Stomach (tissue), 8 donors: ENCODE measurements at regions not wholly inside any gene's neighbourhood (a gene's known extent, or its start where the extent isn't known, plus 50 kb on each side); places are given as distances from the start of the nearest gene placed in this dataset.

Source experiments
- DNase-seq, 2 donors: peaks; one replicate each; pipeline versions ENCODE4 v3.0.0 to v3.0.0-alpha.2; 2013 to 2019
- H3K27ac ChIP-seq, 5 donors: fragments of 200-600 bp in 4 of 5; sonication (generic) in 4 of 5; one replicate each; pipeline ENCODE4 v1.5.1; 2013 to 2019; ENCODE audit warnings: mild to moderate bottlenecking in 1 of 5, moderate library complexity in 1 of 5
- H3K27me3 ChIP-seq, 3 donors: fragments of 200-600 bp; sonication (generic); one replicate each; pipeline ENCODE4 v1.5.1; 2017 to 2019; ENCODE audit warnings: mixed run types in 1 of 3
- H3K36me3 ChIP-seq, 4 donors: fragments of 200-600 bp; sonication (generic); 1 replicate in 3 of 4; 2 replicates in 1 of 4; pipeline ENCODE4 v1.5.1; 2016 to 2019
- H3K4me1 ChIP-seq, 4 donors: fragments of 200-600 bp; sonication (generic); one replicate each; pipeline ENCODE4 v1.5.1; 2016 to 2019
- H3K4me3 ChIP-seq, 4 donors: fragments of 200-600 bp; sonication (generic) in 3 of 4; one replicate each; pipeline ENCODE4 v1.5.1; 2016 to 2019; ENCODE audit warnings: mild to moderate bottlenecking in 1 of 4
- H3K9me3 ChIP-seq, 4 donors: fragments of 200-600 bp; sonication (generic); one replicate each; pipeline ENCODE4 v1.5.1; 2016 to 2019
- CTCF ChIP-seq, 7 experiments: fragments of 450-650 bp in 4 of 7; fragments of 200-600 bp in 3 of 7; sonication (generic) in 3 of 7; IDR thresholded peaks; one replicate each; pipeline ENCODE4 v1.5.1; 2016 to 2019; ENCODE audit warnings: antibody characterized with exemption in 7 of 7, control low read depth in 2 of 7, mild to moderate bottlenecking in 1 of 7
- EP300 ChIP-seq: sonication (generic); formaldehyde crosslinking; IDR thresholded peaks from one replicate; pipeline ENCODE4 v1.6.1; 2017; ENCODE audit warnings: antibody characterized with exemption
- POLR2A ChIP-seq, 4 donors: fragments of 450-650 bp; IDR thresholded peaks; one replicate each; pipeline ENCODE4 v1.6.1; 2016; ENCODE audit warnings: antibody characterized with exemption in 4 of 4, control low read depth in 2 of 4, mild to moderate bottlenecking in 1 of 4, moderate library complexity in 1 of 4
- POLR2AphosphoS5 ChIP-seq, 3 donors: sonication (generic); formaldehyde crosslinking; IDR thresholded peaks; one replicate each; pipeline ENCODE4 v1.6.1; 2016; ENCODE audit warnings: antibody characterized with exemption in 3 of 3
- WGBS, 5 donors: extraction: QIAGEN DNeasy Blood & Tissue Kit in 3 of 5; methylation state at CpG; one replicate each; pipeline versions ENCODE4 v1.1.5 to v1.1.7; 2013 to 2018; 5-methylcytosine and 5-hydroxymethylcytosine counted together
- intact Hi-C: fragments of 100-400 bp; cut with DNase I; formaldehyde crosslinking; loops from one replicate; pipeline ENCODE4 v1.15.1; 2023; ENCODE audit warnings: low total_unique reads
- donor health status: healthy with polysubstance abuse.
- donor health status: Bipolar disorder and iron deficiency.
- donor health status: healthy.

- Histone ChIP-seq H3K4me3 (no peak overlapping the region), H3K27me3 (no peaks in the 10 kb centered on the region), H3K36me3 (no peaks in the 10 kb centered on the region), H3K9me3 (no peaks in the 10 kb centered on the region), H3K4me1 (peaks cover 0 to 8% (median 7%) of the 10 kb centered on the region in 4 donors), H3K27ac (no peak overlapping the region)
- intact Hi-C loops = no loop called here
- TF ChIP-seq POLR2AphosphoS5 (IDR thresholded peaks at IDR 0.05) (no peak), POLR2A (IDR thresholded peaks at IDR 0.05) (no peak), CTCF (IDR thresholded peaks at IDR 0.05) (no peak), EP300 (no peak)
- 74 to 92% (median 82%) methylated on average over 10 of the region's 10 CpGs for WGBS, 5 donors
- DNase-seq = no peak
Measured at GRCh38 chr15:96222981-96223380, 107.5 kb upstream of the NR2F2 start.

GRCh38 chr15:96223939-96224338 is 106.6 kb upstream of the NR2F2 start:
- no peak for DNase-seq
- Histone ChIP-seq H3K4me1 (peaks cover 0 to 8% (median 7%) of the 10 kb centered on the region in 4 donors), H3K27ac (no peak overlapping the region), H3K27me3 (no peaks in the 10 kb centered on the region), H3K4me3 (no peak overlapping the region), H3K9me3 (no peaks in the 10 kb centered on the region), H3K36me3 (no peaks in the 10 kb centered on the region)
- TF ChIP-seq POLR2AphosphoS5 (IDR thresholded peaks at IDR 0.05) (no peak), CTCF (IDR thresholded peaks at IDR 0.05) (no peak), POLR2A (IDR thresholded peaks at IDR 0.05) (no peak), EP300 (no peak)
- 67 to 86% (median 77%) methylated on average over 2 of the region's 2 CpGs for WGBS, 5 donors
- intact Hi-C loops = no loop called here

GRCh38 chr15:96225642-96226259 is 104.7 kb upstream of the NR2F2 start:
- Histone ChIP-seq H3K27ac (no peak overlapping the region), H3K9me3 (no peaks in the 10 kb centered on the region), H3K4me1 (peaks cover 0 to 8% (median 7%) of the 10 kb centered on the region in 4 donors), H3K27me3 (no peaks in the 10 kb centered on the region), H3K4me3 (no peak overlapping the region), H3K36me3 (no peaks in the 10 kb centered on the region)
- DNase-seq = no peak
- 41 to 58% (median 50%) methylated on average over 5 of the region's 5 CpGs for WGBS, 5 donors
- TF ChIP-seq POLR2AphosphoS5 (IDR thresholded peaks at IDR 0.05) (no peak), CTCF (IDR thresholded peaks at IDR 0.05) (no peak), POLR2A (IDR thresholded peaks at IDR 0.05) (no peak)
- intact Hi-C loops = no loop called here

GRCh38 chr15:96230526-96231181 is 99.8 kb upstream of the NR2F2 start:
- Histone ChIP-seq H3K27ac (no peak overlapping the region), H3K9me3 (no peaks in the 10 kb centered on the region), H3K36me3 (no peaks in the 10 kb centered on the region), H3K27me3 (no peaks in the 10 kb centered on the region), H3K4me1 (peaks cover 0 to 7% (median 5%) of the 10 kb centered on the region in 4 donors), H3K4me3 (no peak overlapping the region)
- DNase-seq = no peak
- whole genome bisulfite sequencing, 5 donors = 59 to 69% (median 63%) methylated on average over 3 of the region's 3 CpGs
- intact Hi-C loops = no loop called here
- TF ChIP-seq CTCF (IDR thresholded peaks at IDR 0.05) (no peak), POLR2AphosphoS5 (IDR thresholded peaks at IDR 0.05) (no peak), POLR2A (IDR thresholded peaks at IDR 0.05) (no peak), EP300 (no peak)
